ENCODE measurements at regions not wholly inside any gene's neighbourhood (a gene's known extent, or its start where the extent isn't known, plus 50 kb on each side); places are given as distances from the start of the nearest gene placed in this dataset.
A peak's percentile ranks its signal among the peaks of the same experiment; 100 is the strongest.

DNA sequence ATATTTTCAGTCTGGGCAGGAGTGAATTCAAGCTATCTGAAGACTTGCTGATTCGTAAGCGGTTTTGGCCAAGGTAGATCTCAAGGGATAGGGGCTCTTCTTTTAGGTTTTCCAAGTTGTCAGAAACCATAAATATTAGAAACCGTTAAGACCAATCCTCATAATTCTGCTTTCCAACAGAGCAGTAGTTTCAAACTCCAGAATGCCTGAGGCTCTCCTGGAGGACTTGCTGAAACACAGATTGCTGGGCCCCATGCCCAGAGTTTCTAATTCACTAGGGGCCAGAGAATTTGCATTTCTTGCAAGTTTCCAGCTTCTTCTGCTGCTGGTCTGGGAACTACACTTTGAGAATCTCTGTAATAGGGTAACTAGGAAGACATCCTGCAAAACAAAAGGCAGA is 1855.7 kb upstream of the CELF4 start:
- DNase-seq, result no peak
- Histone ChIP-seq H3K18ac (ENCODE audit: low read depth in 1 of 2, low read length in 2 of 2) (no peak overlapping the region), H3K4me2 (ENCODE audit: low read length, poor library complexity, severe bottlenecking) (no peak overlapping the region), H3K14ac (ENCODE audit: low read length in 2 of 2) (no peak overlapping the region), H3K4ac (ENCODE audit: low read depth in 1 of 2, low read length in 2 of 2) (no peak overlapping the region), H3K9me3 (ENCODE audit: control insufficient read depth, low read length) (no peaks in the 10 kb centered on the region), H3K4me1 (ENCODE audit: control insufficient read depth, insufficient read depth, low read depth, low read length) (no peaks in the 10 kb centered on the region), H3K27me3 (ENCODE audit: control insufficient read depth in 1 of 2, insufficient read depth in 1 of 2, low read length in 2 of 2) (no peaks in the 10 kb centered on the region), H3K4me3 (ENCODE audit: insufficient read depth in 1 of 2, low read depth in 1 of 2, low read length in 2 of 2) (no peak overlapping the region), H2BK12ac (ENCODE audit: low read length in 2 of 2) (no peak overlapping the region), H3K9ac (ENCODE audit: low read length) (no peak overlapping the region), H2AK5ac (ENCODE audit: low read length, severe bottlenecking) (no peak overlapping the region), H2BK15ac (ENCODE audit: low read depth, poor library complexity, severe bottlenecking) (no peak overlapping the region), H3K79me1 (replicated peaks; ENCODE audit: low read length, poor library complexity, severe bottlenecking) (no peaks in the 10 kb centered on the region), H2AFZ (ENCODE audit: low read depth, low read length) (no peak overlapping the region), H2BK5ac (ENCODE audit: low read depth, low read length, poor library complexity, severe bottlenecking) (no peak overlapping the region), H3K27ac (ENCODE audit: low read length, poor library complexity, severe bottlenecking) (no peak overlapping the region), H4K91ac (ENCODE audit: low read length) (no peak overlapping the region), H3K36me3 (ENCODE audit: control insufficient read depth in 1 of 2, insufficient read depth in 2 of 2, low read depth in 1 of 2, low read length in 2 of 2) (no peaks in the 10 kb centered on the region), H2BK120ac (ENCODE audit: low read depth, low read length) (no peak overlapping the region), H3K23ac (ENCODE audit: low read length in 2 of 2) (no peak overlapping the region), H4K8ac (ENCODE audit: low read length) (no peak overlapping the region)
- 92% methylated on average over 3 of the region's 3 CpGs for WGBS

- no peak overlapping the region for H3K27ac ChIP-seq (ENCODE audit: low read length, poor library complexity, severe bottlenecking)
- H3K23ac ChIP-seq (ENCODE audit: low read length in 2 of 2), result no peak overlapping the region
- no peak overlapping the region for H3K4me2 ChIP-seq (ENCODE audit: low read length, poor library complexity, severe bottlenecking)
- DNase-seq, result no peak
- no peak overlapping the region for H2BK120ac ChIP-seq (ENCODE audit: low read depth, low read length)
- H3K36me3 ChIP-seq (ENCODE audit: control insufficient read depth in 1 of 2, insufficient read depth in 2 of 2, low read depth in 1 of 2, low read length in 2 of 2), result no peaks in the 10 kb centered on the region
- H3K14ac ChIP-seq (ENCODE audit: low read length in 2 of 2), result no peak overlapping the region
- no peaks in the 10 kb centered on the region for H3K27me3 ChIP-seq (ENCODE audit: control insufficient read depth in 1 of 2, insufficient read depth in 1 of 2, low read length in 2 of 2)
- H3K4me1 ChIP-seq (ENCODE audit: control insufficient read depth, insufficient read depth, low read depth, low read length), result no peaks in the 10 kb centered on the region
- no peak overlapping the region for H2AK5ac ChIP-seq (ENCODE audit: low read length, severe bottlenecking)
- H2AFZ ChIP-seq (ENCODE audit: low read depth, low read length), result no peak overlapping the region
- H3K79me1 ChIP-seq (replicated peaks; ENCODE audit: low read length, poor library complexity, severe bottlenecking), result no peaks in the 10 kb centered on the region
- no peak overlapping the region for H3K4me3 ChIP-seq (ENCODE audit: insufficient read depth in 1 of 2, low read depth in 1 of 2, low read length in 2 of 2)
- no peak overlapping the region for H2BK15ac ChIP-seq (ENCODE audit: low read depth, poor library complexity, severe bottlenecking)
- no peak overlapping the region for H3K4ac ChIP-seq (ENCODE audit: low read depth in 1 of 2, low read length in 2 of 2)
- no peaks in the 10 kb centered on the region for H3K9me3 ChIP-seq (ENCODE audit: control insufficient read depth, low read length)
- no peak overlapping the region for H4K8ac ChIP-seq (ENCODE audit: low read length)
- H2BK12ac ChIP-seq (ENCODE audit: low read length in 2 of 2), result no peak overlapping the region
- no peak overlapping the region for H3K18ac ChIP-seq (ENCODE audit: low read depth in 1 of 2, low read length in 2 of 2)
- H2BK5ac ChIP-seq (ENCODE audit: low read depth, low read length, poor library complexity, severe bottlenecking), result no peak overlapping the region
- no peak overlapping the region for H4K91ac ChIP-seq (ENCODE audit: low read length)
- no peak overlapping the region for H3K9ac ChIP-seq (ENCODE audit: low read length)
Observed at GRCh38 chr18:39419315-39419714, 1853.7 kb upstream of the CELF4 start.

DNA sequence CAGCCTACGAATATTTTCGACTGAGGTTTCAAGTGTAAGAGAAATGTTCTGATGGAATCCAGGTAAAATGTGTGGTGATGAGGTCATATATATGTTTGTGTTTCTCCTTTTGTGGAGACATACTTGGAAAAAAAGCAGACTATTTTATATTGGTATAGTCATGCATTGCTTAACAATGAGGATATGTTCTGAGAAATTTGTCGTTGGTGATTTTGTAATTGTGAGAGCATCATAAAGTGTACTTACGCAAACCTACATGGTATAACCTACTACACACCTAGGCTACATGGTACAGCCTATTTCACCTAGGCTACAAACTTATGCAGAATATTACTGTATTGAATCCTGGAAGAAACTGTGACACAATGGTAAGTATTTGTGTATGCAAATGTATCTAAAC is 1849.9 kb upstream of the CELF4 start:
- Histone ChIP-seq H3K4me1 (ENCODE audit: control insufficient read depth, insufficient read depth, low read depth, low read length) (no peaks in the 10 kb centered on the region), H3K27ac (ENCODE audit: low read length, poor library complexity, severe bottlenecking) (no peak overlapping the region), H3K14ac (ENCODE audit: low read length in 2 of 2) (no peak overlapping the region), H3K23ac (ENCODE audit: low read length in 2 of 2) (no peak overlapping the region), H2BK120ac (ENCODE audit: low read depth, low read length) (no peak overlapping the region), H2BK15ac (ENCODE audit: low read depth, poor library complexity, severe bottlenecking) (no peak overlapping the region), H3K4ac (ENCODE audit: low read depth in 1 of 2, low read length in 2 of 2) (no peak overlapping the region), H3K4me3 (ENCODE audit: insufficient read depth in 1 of 2, low read depth in 1 of 2, low read length in 2 of 2) (no peak overlapping the region), H3K9me3 (ENCODE audit: control insufficient read depth, low read length) (no peaks in the 10 kb centered on the region), H4K91ac (ENCODE audit: low read length) (no peak overlapping the region), H2BK5ac (ENCODE audit: low read depth, low read length, poor library complexity, severe bottlenecking) (no peak overlapping the region), H2AFZ (ENCODE audit: low read depth, low read length) (no peak overlapping the region), H3K27me3 (ENCODE audit: control insufficient read depth in 1 of 2, insufficient read depth in 1 of 2, low read length in 2 of 2) (no peaks in the 10 kb centered on the region), H3K79me1 (replicated peaks; ENCODE audit: low read length, poor library complexity, severe bottlenecking) (no peaks in the 10 kb centered on the region), H3K18ac (ENCODE audit: low read depth in 1 of 2, low read length in 2 of 2) (no peak overlapping the region), H3K36me3 (ENCODE audit: control insufficient read depth in 1 of 2, insufficient read depth in 2 of 2, low read depth in 1 of 2, low read length in 2 of 2) (no peaks in the 10 kb centered on the region), H3K4me2 (ENCODE audit: low read length, poor library complexity, severe bottlenecking) (no peak overlapping the region), H4K8ac (ENCODE audit: low read length) (no peak overlapping the region), H2BK12ac (ENCODE audit: low read length in 2 of 2) (no peak overlapping the region), H2AK5ac (ENCODE audit: low read length, severe bottlenecking) (no peak overlapping the region), H3K9ac (ENCODE audit: low read length) (no peak overlapping the region)
- WGBS, result 91% methylated on average over 2 of the region's 4 CpGs
- no peak for DNase-seq

- Histone ChIP-seq H3K23ac (ENCODE audit: low read length in 2 of 2) (no peak overlapping the region), H3K4ac (ENCODE audit: low read depth in 1 of 2, low read length in 2 of 2) (no peak overlapping the region), H4K8ac (ENCODE audit: low read length) (no peak overlapping the region), H3K18ac (ENCODE audit: low read depth in 1 of 2, low read length in 2 of 2) (no peak overlapping the region), H3K9me3 (ENCODE audit: control insufficient read depth, low read length) (no peaks in the 10 kb centered on the region), H3K36me3 (ENCODE audit: control insufficient read depth in 1 of 2, insufficient read depth in 2 of 2, low read depth in 1 of 2, low read length in 2 of 2) (no peaks in the 10 kb centered on the region), H3K27me3 (ENCODE audit: control insufficient read depth in 1 of 2, insufficient read depth in 1 of 2, low read length in 2 of 2) (no peaks in the 10 kb centered on the region), H2BK15ac (ENCODE audit: low read depth, poor library complexity, severe bottlenecking) (no peak overlapping the region), H3K4me3 (ENCODE audit: insufficient read depth in 1 of 2, low read depth in 1 of 2, low read length in 2 of 2) (peak overlapping the region in 1 of 2 experiments; percentile 35), H3K79me1 (replicated peaks; ENCODE audit: low read length, poor library complexity, severe bottlenecking) (no peaks in the 10 kb centered on the region), H3K4me1 (ENCODE audit: control insufficient read depth, insufficient read depth, low read depth, low read length) (no peaks in the 10 kb centered on the region), H3K4me2 (ENCODE audit: low read length, poor library complexity, severe bottlenecking) (no peak overlapping the region), H2AK5ac (ENCODE audit: low read length, severe bottlenecking) (no peak overlapping the region), H2BK120ac (ENCODE audit: low read depth, low read length) (no peak overlapping the region), H2BK5ac (ENCODE audit: low read depth, low read length, poor library complexity, severe bottlenecking) (no peak overlapping the region), H2BK12ac (ENCODE audit: low read length in 2 of 2) (no peak overlapping the region), H3K9ac (ENCODE audit: low read length) (no peak overlapping the region), H3K14ac (ENCODE audit: low read length in 2 of 2) (no peak overlapping the region), H2AFZ (ENCODE audit: low read depth, low read length) (no peak overlapping the region), H3K27ac (ENCODE audit: low read length, poor library complexity, severe bottlenecking) (no peak overlapping the region), H4K91ac (ENCODE audit: low read length) (no peak overlapping the region)
- DNase-seq, result peak; percentile 19
- WGBS, result 95% methylated on average over 3 of the region's 4 CpGs
Observed at GRCh38 chr18:39414009-39414700, 1848.6 kb upstream of the CELF4 start.
